ENCODE measurements at regions not wholly inside any gene's neighbourhood (a gene's known extent, or its start where the extent isn't known, plus 50 kb on each side); places are given as distances from the start of the nearest gene placed in this dataset.

GRCh38 chr12:4984344-4984743, 59.3 kb upstream of the KCNA5 start:
- H3K4me2 ChIP-seq, result no peak overlapping the region
- ChIA-PET CTCF (no interaction called here), POLR2A (ENCODE audit: unreplicated experiment) (no interaction called here)
- peaks cover 68% of the 10 kb centered on the region for H3K27me3 ChIP-seq (ENCODE audit: insufficient read depth, low read depth)
- H2AFZ ChIP-seq, result no peak overlapping the region
- TF ChIP-seq CTCF (conservative IDR thresholded peaks at IDR 0.05), result no peak
- TF ChIP-seq EZH2 (IDR thresholded peaks at IDR 0.05; ENCODE audit: low read depth), result no peak
- H3K4me3 ChIP-seq, result no peak overlapping the region
- no peaks in the 10 kb centered on the region for H3K79me2 ChIP-seq (ENCODE audit: low read depth)
- no peaks in the 10 kb centered on the region for H3K4me1 ChIP-seq (replicated peaks; ENCODE audit: insufficient read depth)
- no peaks in the 10 kb centered on the region for H3K9me3 ChIP-seq (ENCODE audit: insufficient read depth, low read depth)
- no TSS peak for BruUV-seq (replicated peaks)
- no peak overlapping the region for H3K27ac ChIP-seq
- intact Hi-C loops (cut with micrococcal nuclease; ENCODE audit: unreplicated experiment), result no loop called here
- no peak for DNase-seq
- H3K9me2 ChIP-seq (ENCODE audit: insufficient read depth), result no peaks in the 10 kb centered on the region
- no peaks in the 10 kb centered on the region; the same call in 1 of the 2 replicates for H4K20me1 ChIP-seq (ENCODE audit: insufficient read depth)
- H3F3A ChIP-seq (ENCODE audit: insufficient read depth, low read depth), result no peaks in the 10 kb centered on the region
- H3K36me3 ChIP-seq (ENCODE audit: low read depth), result no peaks in the 10 kb centered on the region

- Histone ChIP-seq H3K27me3 (ENCODE audit: insufficient read depth, low read depth) (peaks cover 68% of the 10 kb centered on the region), H3K4me2 (no peak overlapping the region), H3K9me3 (ENCODE audit: insufficient read depth, low read depth) (no peaks in the 10 kb centered on the region), H3K79me2 (ENCODE audit: low read depth) (no peaks in the 10 kb centered on the region), H3K36me3 (ENCODE audit: low read depth) (no peaks in the 10 kb centered on the region), H4K20me1 (ENCODE audit: insufficient read depth) (no peaks in the 10 kb centered on the region; the same call in 1 of the 2 replicates), H3K9me2 (ENCODE audit: insufficient read depth) (no peaks in the 10 kb centered on the region), H3F3A (ENCODE audit: insufficient read depth, low read depth) (no peaks in the 10 kb centered on the region), H3K4me3 (no peak overlapping the region), H2AFZ (no peak overlapping the region), H3K4me1 (replicated peaks; ENCODE audit: insufficient read depth) (no peaks in the 10 kb centered on the region), H3K27ac (no peak overlapping the region)
- ChIA-PET POLR2A (ENCODE audit: unreplicated experiment) (no interaction called here), CTCF (interaction anchor here (0.6 kb wide), 1 partner anchor 36 kb away, joined by 3 read pairs; no protein-coding TSS in a partner anchor)
- no TSS peak for BruUV-seq (replicated peaks)
- intact Hi-C loops (cut with micrococcal nuclease; ENCODE audit: unreplicated experiment), result no loop called here
- DNase-seq, result no peak
- TF ChIP-seq EZH2 (IDR thresholded peaks at IDR 0.05; ENCODE audit: low read depth), result no peak
- TF ChIP-seq CTCF (conservative IDR thresholded peaks at IDR 0.05), result no peak
Measured at GRCh38 chr12:4984971-4985370, 58.7 kb upstream of the KCNA5 start.

GRCh38 chr12:4985820-4986219, 57.9 kb upstream of the KCNA5 start:
- no peak for DNase-seq
- H3F3A ChIP-seq (ENCODE audit: insufficient read depth, low read depth), result no peaks in the 10 kb centered on the region
- no peaks in the 10 kb centered on the region for H3K9me3 ChIP-seq (ENCODE audit: insufficient read depth, low read depth)
- POLR2A ChIA-PET (ENCODE audit: unreplicated experiment), result no interaction called here
- no peaks in the 10 kb centered on the region for H3K4me1 ChIP-seq (replicated peaks; ENCODE audit: insufficient read depth)
- no TSS peak for BruUV-seq (replicated peaks)
- H3K4me2 ChIP-seq, result no peak overlapping the region
- peaks cover 72% of the 10 kb centered on the region for H3K27me3 ChIP-seq (ENCODE audit: insufficient read depth, low read depth)
- H2AFZ ChIP-seq, result no peak overlapping the region
- H3K27ac ChIP-seq, result no peak overlapping the region
- no peaks in the 10 kb centered on the region for H3K79me2 ChIP-seq (ENCODE audit: low read depth)
- no peaks in the 10 kb centered on the region for H3K36me3 ChIP-seq (ENCODE audit: low read depth)
- no peaks in the 10 kb centered on the region for H3K9me2 ChIP-seq (ENCODE audit: insufficient read depth)
- intact Hi-C loops (cut with micrococcal nuclease; ENCODE audit: unreplicated experiment), result no loop called here
- no peaks in the 10 kb centered on the region; the same call in 1 of the 2 replicates for H4K20me1 ChIP-seq (ENCODE audit: insufficient read depth)
- TF ChIP-seq EZH2 (IDR thresholded peaks at IDR 0.05; ENCODE audit: low read depth), result no peak
- CTCF ChIA-PET, result interaction anchor here (0.6 kb wide), 1 partner anchor 35 kb away, joined by 3 read pairs; no protein-coding TSS in a partner anchor
- H3K4me3 ChIP-seq, result no peak overlapping the region
